Ovary (tissue), 7 donors: ENCODE measurements at regions not wholly inside any gene's neighbourhood (a gene's known extent, or its start where the extent isn't known, plus 50 kb on each side); places are given as distances from the start of the nearest gene placed in this dataset.

Source experiments
- DNase-seq, 5 donors: peaks; one replicate each; pipeline ENCODE4 v3.0.0-alpha.2; 2019 to 2020
- H3K27ac ChIP-seq, 2 donors: fragments of 200-600 bp; one replicate each; pipeline versions ENCODE4 v1.5.1 to v1.8.0; 2019 to 2022
- H3K27me3 ChIP-seq: fragments of 200-600 bp; one replicate; pipeline ENCODE4 v1.8.0; 2022
- H3K36me3 ChIP-seq: fragments of 200-600 bp; sonication (generic); one replicate; pipeline ENCODE4 v1.5.1; 2019
- H3K4me1 ChIP-seq: one replicate; pipeline ENCODE4 v1.8.1; 2013; ENCODE audit warnings: mild to moderate bottlenecking, moderate library complexity; ENCODE audit not compliant: insufficient read depth
- H3K4me3 ChIP-seq: fragments of 200-600 bp; sonication (generic); one replicate; pipeline ENCODE4 v1.5.1; 2017
- H3K9me3 ChIP-seq, 2 donors: fragments of 200-600 bp in 1 of 2; sonication (generic) in 1 of 2; one replicate each; pipeline versions ENCODE4 v1.5.1 to v1.8.1; 2013 to 2019; ENCODE audit warnings: mild to moderate bottlenecking in 1 of 2, moderate library complexity in 1 of 2
- EP300 ChIP-seq: sonication (generic); formaldehyde crosslinking; IDR thresholded peaks from one replicate; pipeline ENCODE4 v1.6.1; 2017; ENCODE audit warnings: antibody characterized with exemption
- POLR2A ChIP-seq: fragments of 450-650 bp; IDR thresholded peaks from one replicate; pipeline ENCODE4 v1.6.1; 2017; ENCODE audit warnings: antibody characterized with exemption, mild to moderate bottlenecking, moderate library complexity
- WGBS, 3 donors: extraction: QIAGEN DNeasy Blood & Tissue Kit in 1 of 3; methylation state at CpG; one replicate each; pipeline versions ENCODE4 v1.1.5 to v1.1.7; 2013 to 2017; 5-methylcytosine and 5-hydroxymethylcytosine counted together
- intact Hi-C, 4 donors: fragments of 100-400 bp; cut with DNase I; formaldehyde crosslinking; loops; one replicate each; pipeline versions ENCODE4 v1.11.0 to v1.15.1; 2022 to 2023
- TF ChIP-seq, protein P1 (sequence below), 3 donors: fragments of 450-650 bp in 2 of 3; fragments of 200-600 bp in 1 of 3; IDR thresholded peaks; one replicate each; pipeline versions ENCODE4 v1.5.1 to v1.8.0; 2016 to 2022; ENCODE audit warnings: antibody characterized with exemption in 3 of 3, mild to moderate bottlenecking in 1 of 3
- donor health status: DM: no; HTN: no; CAD: no; lungs with moderate emphysema.
- donor health status: DM: no; HTN: no; CAD: no.
- donor health status: Bipolar disorder and iron deficiency.
- donor health status: DM: no; HTN: no; CAD: no.
- donor health status: DM: yes; HTN: yes; CAD: no.

DNA sequence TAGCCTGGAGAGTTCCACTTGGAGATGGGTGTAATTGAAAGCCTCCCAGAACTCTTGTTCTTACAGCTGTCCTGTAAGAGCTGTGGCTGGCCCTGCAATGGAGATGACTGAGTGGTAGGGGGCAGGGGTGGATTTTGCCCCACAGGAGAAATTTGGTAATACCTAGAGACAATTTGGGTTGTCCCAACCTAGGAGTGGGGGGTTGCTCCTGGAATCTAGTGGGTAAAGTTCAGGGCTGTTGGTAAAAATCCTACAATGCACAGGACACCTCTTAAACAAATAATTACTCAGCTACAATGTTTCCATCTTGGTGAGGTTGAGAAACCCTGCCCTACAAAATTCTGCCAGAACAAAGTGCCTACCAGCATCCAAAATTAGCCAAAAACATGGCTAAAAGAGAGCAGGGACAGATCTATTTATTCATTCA, 181.1 kb upstream of the SH3BP4 start:
- no peak overlapping the region for H3K27ac ChIP-seq
- DNase-seq, result no peak
- no peaks in the 10 kb centered on the region for H3K27me3 ChIP-seq
- TF ChIP-seq POLR2A (no peak), EP300 (no peak)
- TF ChIP-seq, protein P1, sequence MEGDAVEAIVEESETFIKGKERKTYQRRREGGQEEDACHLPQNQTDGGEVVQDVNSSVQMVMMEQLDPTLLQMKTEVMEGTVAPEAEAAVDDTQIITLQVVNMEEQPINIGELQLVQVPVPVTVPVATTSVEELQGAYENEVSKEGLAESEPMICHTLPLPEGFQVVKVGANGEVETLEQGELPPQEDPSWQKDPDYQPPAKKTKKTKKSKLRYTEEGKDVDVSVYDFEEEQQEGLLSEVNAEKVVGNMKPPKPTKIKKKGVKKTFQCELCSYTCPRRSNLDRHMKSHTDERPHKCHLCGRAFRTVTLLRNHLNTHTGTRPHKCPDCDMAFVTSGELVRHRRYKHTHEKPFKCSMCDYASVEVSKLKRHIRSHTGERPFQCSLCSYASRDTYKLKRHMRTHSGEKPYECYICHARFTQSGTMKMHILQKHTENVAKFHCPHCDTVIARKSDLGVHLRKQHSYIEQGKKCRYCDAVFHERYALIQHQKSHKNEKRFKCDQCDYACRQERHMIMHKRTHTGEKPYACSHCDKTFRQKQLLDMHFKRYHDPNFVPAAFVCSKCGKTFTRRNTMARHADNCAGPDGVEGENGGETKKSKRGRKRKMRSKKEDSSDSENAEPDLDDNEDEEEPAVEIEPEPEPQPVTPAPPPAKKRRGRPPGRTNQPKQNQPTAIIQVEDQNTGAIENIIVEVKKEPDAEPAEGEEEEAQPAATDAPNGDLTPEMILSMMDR (IDR thresholded peaks at IDR 0.05), result no peak
- H3K4me3 ChIP-seq, result no peak overlapping the region
- H3K4me1 ChIP-seq, result peaks cover 7% of the 10 kb centered on the region
- no peaks in the 10 kb centered on the region for H3K36me3 ChIP-seq
- intact Hi-C loops, result no loop called here
- no peaks in the 10 kb centered on the region for H3K9me3 ChIP-seq

DNA sequence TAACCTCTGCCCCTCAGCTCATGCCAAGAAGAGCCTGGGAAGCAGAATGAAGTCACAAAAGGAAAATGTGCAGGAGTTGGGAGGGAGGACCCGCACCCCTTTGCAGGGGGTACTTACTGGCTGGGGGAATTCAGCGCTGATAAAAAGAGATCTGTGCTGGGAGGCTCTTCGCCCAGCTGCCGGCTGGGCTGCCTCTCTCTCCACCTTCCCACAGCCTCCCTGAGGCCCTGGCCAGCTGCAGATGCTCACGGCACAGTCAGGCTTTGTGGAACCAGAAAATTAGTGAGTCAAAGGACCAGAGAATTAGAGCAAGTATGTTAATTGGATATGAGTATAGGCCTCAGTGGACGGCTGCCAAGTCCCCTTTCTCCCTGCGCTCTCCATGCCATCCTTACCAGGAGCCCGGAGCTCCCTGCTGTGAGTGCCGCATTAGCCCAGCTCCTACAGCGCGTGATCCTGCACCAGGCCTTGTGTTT, 181.7 kb upstream of the SH3BP4 start:
- peak in 4 of 5 donors; percentile 26 to 63 (median 50) for DNase-seq
- no peaks in the 10 kb centered on the region for H3K27me3 ChIP-seq

DNA sequence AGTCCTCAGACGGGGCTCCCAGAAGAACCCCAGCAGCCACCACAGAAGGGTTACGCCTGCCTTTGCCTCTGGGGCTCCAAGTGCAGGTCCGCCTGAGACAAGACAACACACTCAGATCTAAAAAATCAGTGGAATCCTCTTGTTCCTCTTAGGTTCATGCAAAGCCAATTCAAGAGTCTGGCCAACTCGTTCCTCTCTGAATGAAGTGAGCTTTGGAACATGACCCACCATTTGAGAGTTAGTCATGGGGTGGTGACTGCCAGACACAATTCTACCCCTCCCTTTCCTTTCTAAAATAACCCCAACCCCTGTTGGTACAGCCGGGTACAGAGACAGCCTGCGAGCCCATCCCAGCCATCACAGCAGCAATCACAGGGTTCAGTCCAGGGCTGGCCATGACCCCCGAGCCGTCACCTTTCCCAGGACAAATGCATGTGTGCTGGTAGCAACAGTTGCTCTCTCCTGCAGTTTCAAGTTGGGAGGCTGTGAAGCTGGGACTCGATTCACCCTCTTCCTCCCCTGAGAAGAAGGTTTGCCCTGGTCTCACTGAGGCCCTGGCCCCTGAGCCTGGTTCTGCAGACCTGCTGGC, 183.1 kb upstream of the SH3BP4 start:
- Histone ChIP-seq H3K36me3 (no peaks in the 10 kb centered on the region), H3K4me1 (peaks cover 7% of the 10 kb centered on the region), H3K27ac (no peak overlapping the region), H3K4me3 (no peak overlapping the region), H3K9me3 (no peaks in the 10 kb centered on the region), H3K27me3 (no peaks in the 10 kb centered on the region)
- intact Hi-C loops, result no loop called here
- WGBS, 3 donors, result 79 to 96% (median 96%) methylated on average over 9 of the region's 9 CpGs
- TF ChIP-seq, protein P1 (IDR thresholded peaks at IDR 0.05), result no peak
- TF ChIP-seq POLR2A (no peak), EP300 (no peak)
- DNase-seq, result no peak

More for the DNA sequence above, 181.7 kb upstream of the SH3BP4 start:
- Histone ChIP-seq H3K27ac (no peak overlapping the region), H3K4me3 (no peak overlapping the region), H3K9me3 (no peaks in the 10 kb centered on the region), H3K4me1 (peaks cover 7% of the 10 kb centered on the region), H3K36me3 (no peaks in the 10 kb centered on the region)
- 35 to 43% (median 39%) methylated on average over 11 of the region's 11 CpGs for WGBS, 3 donors
- intact Hi-C loops, result no loop called here
- no peak for TF ChIP-seq EP300
- no peak for TF ChIP-seq POLR2A
- TF ChIP-seq, protein P1 (IDR thresholded peaks at IDR 0.05), result no peak

DNA sequence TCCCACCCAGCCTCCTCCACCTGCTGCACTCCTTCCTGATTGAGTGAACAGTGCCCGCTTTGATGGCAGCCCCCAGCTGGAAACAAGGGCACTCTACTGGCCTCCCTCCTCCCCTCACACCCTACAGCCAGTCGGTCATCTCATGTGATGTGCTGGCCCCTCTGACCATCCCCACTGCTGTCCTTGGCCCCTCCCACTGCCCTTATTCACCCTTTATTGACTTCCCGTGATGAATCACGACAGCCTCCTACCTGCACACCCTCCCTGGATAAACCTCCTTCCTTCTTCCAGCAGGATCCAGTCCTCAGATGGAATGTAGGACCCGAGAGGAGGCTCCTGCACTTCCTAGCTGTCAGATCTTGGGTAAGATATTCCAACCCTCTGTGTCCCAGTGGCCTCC, 186.5 kb upstream of the SH3BP4 start:
- 82 to 90% (median 82%) methylated on average over 5 of the region's 5 CpGs for WGBS, 3 donors
- no peak overlapping the region for H3K4me3 ChIP-seq
- intact Hi-C loops, result no loop called here

DNA sequence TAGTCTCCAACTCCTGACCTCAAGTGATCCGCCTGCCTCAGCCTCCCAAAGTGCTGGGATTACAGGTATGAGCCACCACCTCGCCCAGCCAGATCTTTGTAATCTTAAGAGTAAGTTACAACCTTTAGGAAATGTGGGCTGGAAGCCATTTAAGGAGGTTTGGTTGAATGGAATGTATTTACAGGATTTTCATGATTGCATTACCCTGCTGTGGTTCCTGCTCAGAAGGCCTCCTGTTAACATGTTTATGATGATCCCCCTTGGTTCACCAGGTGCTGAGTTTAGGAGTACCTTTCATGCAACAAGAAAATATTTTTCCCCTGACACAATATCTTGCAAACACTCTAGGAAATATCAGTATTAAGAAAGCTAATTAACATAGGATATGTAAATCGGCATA, 187.4 kb upstream of the SH3BP4 start:
- 93 to 96% (median 95%) methylated on average over 3 of the region's 3 CpGs for WGBS, 3 donors
- Histone ChIP-seq H3K9me3 (no peaks in the 10 kb centered on the region), H3K4me1 (no peaks in the 10 kb centered on the region), H3K4me3 (no peak overlapping the region), H3K27me3 (no peaks in the 10 kb centered on the region), H3K27ac (no peak overlapping the region), H3K36me3 (no peaks in the 10 kb centered on the region)
- TF ChIP-seq, protein P1 (IDR thresholded peaks at IDR 0.05), result no peak
- TF ChIP-seq POLR2A (no peak), EP300 (no peak)
- intact Hi-C loops, result no loop called here
- no peak for DNase-seq

More for the DNA sequence above, 186.5 kb upstream of the SH3BP4 start:
- Histone ChIP-seq H3K27me3 (no peaks in the 10 kb centered on the region), H3K27ac (no peak overlapping the region), H3K4me1 (peaks cover 4% of the 10 kb centered on the region), H3K9me3 (no peaks in the 10 kb centered on the region), H3K36me3 (no peaks in the 10 kb centered on the region)
- DNase-seq, result no peak
- TF ChIP-seq EP300, result no peak
- no peak for TF ChIP-seq POLR2A
